Activated naive CD8-positive, alpha-beta T cell treated with anti-CD3 and anti-CD28 coated beads, Interleukin-2, amount 50 U/mL, for 16 hours (primary cell): ENCODE measurements at regions not wholly inside any gene's neighbourhood (a gene's known extent, or its start where the extent isn't known, plus 50 kb on each side); places are given as distances from the start of the nearest gene placed in this dataset.

Experiments used
- DNase-seq: peaks from one replicate; pipeline ENCODE4 v3.0.0-alpha.2; 2020; ENCODE audit warnings: low read depth, low spot score

DNA sequence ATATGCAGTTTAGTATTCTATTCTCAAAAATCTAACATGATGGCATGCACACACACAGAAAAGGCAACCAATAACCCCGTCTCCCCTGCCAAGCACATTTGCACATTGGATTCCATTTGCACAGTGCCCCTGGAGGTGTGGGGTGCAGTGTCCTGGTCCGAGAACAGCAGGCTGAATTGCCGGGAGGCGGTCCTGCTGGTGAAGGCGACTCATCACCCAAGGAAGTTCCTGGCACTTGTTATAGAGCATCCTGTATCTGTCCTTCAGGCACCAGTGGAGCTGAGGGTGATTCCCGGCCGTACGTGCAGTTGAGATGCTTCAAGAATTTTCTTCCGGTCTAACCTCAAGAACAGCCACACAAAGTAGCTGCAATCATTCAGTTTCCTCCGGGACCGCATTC is 73.0 kb upstream of the RAB12 start:
- DNase-seq: no peak

DNA sequence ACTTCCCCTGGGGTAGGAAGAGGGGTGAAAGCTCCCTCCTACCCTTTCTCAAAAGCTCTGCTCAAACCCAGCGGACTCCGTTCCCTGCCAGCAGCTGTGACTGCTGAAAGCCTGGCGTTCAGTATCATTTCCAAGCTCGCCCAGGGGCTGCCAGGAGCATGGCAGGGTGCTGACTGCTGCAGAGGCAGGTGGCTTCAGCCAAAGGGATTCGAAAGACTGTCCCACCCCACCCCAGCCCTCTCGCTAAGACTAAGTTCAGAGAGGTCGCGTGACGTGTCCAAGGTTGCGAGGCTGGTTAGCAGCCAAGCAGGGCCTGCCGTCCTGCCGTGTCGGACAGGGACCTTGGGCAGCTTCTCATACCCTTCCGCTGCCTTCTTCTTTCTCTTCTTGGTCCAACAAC is 72.3 kb upstream of the RAB12 start:
- DNase-seq: no peak

DNA sequence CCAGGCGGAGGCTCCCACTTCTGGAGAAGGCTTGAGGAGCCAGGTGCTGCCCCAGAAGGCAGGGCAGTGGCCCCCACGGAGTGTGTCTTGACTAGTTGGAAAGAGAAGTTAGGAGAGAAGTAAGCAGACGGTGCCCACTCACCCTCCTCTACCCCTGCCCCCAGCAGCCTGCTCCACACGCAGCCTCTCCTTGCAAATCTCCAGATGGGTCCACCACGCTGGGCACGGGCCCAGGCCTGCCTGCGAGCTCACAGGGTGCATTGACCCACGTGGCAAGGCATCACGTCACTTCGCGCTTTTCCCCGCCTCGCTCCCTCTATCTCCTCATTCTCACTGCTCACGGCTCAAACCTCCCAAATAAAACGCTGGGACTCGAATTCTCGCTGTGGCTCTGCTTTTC is 71.8 kb upstream of the RAB12 start:
- DNase-seq: no peak

DNA sequence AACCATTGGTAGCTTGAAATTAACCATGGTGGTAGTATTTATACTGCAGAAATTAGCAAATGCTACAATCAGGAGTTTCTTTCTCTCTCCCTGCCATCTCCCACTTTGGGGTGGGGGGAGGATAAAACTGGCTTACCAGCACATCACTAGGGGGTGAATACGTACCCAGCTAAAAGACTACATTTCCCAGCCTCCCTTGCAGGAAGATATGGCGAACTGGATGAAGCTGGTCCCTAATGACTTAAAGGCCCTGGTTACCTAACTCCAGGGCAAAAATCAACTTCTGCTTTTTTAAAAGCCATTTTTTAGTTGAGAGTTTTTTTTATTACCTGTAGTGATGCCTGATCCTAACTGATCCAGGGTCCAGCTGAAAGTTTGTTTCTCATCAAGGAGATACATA is 70.3 kb upstream of the RAB12 start:
- no peak for DNase-seq

DNA sequence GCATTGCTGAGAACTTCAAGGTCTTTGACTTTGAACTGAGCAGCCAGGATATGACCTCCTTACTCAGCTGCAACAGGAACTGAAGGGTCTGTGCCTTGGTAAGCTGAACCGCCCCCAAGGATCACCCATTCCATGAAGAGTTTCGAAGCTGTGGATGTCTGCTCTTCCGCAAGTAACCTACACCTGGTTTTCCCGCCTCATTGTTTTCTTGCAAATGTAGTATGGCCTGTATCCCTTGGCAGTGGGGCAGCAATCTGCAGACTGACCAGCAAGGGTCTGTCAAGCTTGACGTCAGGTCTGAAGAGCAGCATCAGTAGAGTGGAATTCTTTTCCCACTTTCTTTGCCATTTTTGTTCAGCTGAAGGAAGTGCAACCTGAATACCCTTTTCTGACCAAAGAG is 62.6 kb upstream of the RAB12 start:
- no peak for DNase-seq

DNA sequence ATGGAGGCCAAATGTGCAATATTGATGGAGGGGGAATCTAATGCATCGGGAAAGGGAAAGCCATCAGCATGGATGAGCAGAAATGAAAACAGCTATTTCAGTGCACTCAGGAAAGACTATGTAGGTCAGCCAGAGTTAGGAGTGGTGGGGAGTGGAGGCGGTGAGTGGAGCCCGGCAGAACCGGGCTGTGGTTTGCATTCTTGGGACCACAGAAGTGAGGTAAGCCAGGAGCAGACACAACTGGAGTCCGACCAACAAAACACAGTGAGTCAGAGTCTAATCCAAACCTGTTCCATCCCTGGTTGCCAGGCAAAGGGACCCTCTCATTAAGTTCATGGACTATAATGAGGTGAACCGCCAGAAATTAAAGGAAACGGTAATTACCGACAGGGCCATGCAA is 61.1 kb upstream of the RAB12 start:
- DNase-seq: no peak

DNA sequence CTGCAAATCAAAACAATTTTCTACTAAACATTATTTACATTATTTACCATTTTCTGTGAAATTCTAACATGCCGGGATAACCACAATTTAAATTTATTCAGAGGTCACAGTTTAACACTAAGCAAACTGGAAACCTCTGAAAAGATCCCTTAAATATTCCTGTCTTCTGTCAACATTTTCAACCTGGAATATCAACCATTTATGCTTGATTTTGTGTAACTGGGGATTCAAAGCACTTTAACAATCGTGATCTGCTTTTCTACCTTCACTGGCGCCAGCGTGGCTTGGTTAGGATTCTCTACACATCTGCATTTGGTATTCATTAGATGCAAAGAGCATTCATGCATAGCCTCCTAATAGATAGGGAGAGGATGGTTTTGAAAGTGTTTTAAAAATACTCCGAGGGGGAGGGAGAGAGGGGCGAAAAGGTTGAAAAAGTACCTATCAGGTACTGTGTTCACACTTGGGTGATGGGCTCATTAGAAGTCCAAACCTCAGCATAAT is 59.9 kb upstream of the RAB12 start:
- DNase-seq: no peak

DNA sequence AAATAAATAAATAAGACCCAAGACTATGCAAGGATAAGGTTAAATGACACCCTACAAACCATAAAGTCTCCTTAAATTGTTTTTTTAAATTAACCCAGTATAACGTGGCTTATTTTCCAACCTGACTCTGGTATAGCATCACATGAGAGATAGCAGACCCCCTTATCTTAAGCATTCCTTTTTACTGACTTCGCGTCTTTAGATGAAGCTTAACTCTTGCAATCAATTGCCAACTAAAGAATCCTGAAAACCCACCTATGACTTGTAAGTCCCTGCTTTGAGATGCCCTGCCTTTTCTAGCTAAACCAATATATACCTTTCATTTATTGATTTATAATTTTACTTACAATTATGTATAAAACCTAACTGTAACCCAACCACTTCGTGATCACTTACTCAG is 57.1 kb upstream of the RAB12 start:
- DNase-seq: no peak

DNA sequence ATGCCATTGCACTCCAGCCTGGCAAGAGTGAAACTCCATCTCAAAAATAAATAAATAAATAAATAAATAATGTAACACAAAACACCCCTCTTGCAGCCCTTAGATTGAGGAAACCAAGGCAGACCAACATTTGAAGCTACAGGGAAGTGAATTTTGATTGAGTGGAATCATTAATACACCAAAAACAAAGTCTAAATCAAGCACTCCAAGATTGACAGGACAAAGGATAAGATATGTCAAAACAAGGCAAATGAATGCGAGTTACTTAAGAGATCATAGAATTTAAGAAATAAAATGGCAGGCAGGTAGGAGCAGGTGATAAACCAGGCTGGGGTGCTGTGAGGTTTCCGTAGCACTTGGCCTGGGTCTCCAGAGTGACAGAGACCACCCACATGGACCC is 54.9 kb upstream of the RAB12 start:
- DNase-seq: no peak

DNA sequence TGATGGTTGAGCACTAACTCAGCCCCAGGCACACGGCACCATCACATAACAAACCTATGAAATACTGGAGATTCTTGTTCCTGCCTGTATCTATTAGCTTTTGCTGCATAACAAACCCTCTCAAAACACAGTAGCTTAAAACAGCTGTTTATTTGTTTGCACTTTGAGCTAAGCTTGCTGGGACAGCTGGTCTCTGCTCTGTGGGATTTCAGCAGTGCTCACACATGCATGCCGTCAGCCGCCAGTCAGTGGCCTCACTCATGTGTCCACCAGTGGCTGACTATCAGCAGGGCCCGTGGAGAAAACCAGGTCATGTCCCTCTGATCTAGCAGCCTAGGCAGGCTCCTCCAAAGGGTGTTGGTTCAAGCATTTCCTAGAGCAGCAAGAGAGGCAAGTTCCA is 52.8 kb upstream of the RAB12 start:
- DNase-seq: no peak
